Osteocyte (in vitro differentiated cells): ENCODE measurements at regions not wholly inside any gene's neighbourhood (a gene's known extent, or its start where the extent isn't known, plus 50 kb on each side); places are given as distances from the start of the nearest gene placed in this dataset.

Source experiments
- DNase-seq: peaks from one replicate; pipeline ENCODE4 v3.0.0; 2021; ENCODE audit warnings: mixed read lengths; ENCODE audit not compliant: unreplicated experiment; ENCODE audit errors: extremely low spot score
- H3K27ac Mint-ChIP-seq: one replicate; pipeline ENCODE4 v1.8.0; 2021; ENCODE audit warnings: mild to moderate bottlenecking, mixed read lengths; ENCODE audit not compliant: unreplicated experiment
- H3K27me3 Mint-ChIP-seq: one replicate; pipeline ENCODE4 v1.8.0; 2021; ENCODE audit warnings: mixed read lengths; ENCODE audit not compliant: unreplicated experiment
- H3K36me3 Mint-ChIP-seq: one replicate; pipeline ENCODE4 v1.8.0; 2021; ENCODE audit warnings: mixed read lengths; ENCODE audit not compliant: unreplicated experiment
- H3K4me1 Mint-ChIP-seq: one replicate; pipeline ENCODE4 v1.8.0; 2021; ENCODE audit warnings: mixed read lengths; ENCODE audit not compliant: unreplicated experiment
- H3K4me3 Mint-ChIP-seq: one replicate; pipeline ENCODE4 v1.8.0; 2021; ENCODE audit warnings: mild to moderate bottlenecking, moderate library complexity, mixed read lengths; ENCODE audit not compliant: unreplicated experiment
- H3K9me3 Mint-ChIP-seq: one replicate; pipeline ENCODE4 v1.8.0; 2021; ENCODE audit warnings: mixed read lengths; ENCODE audit not compliant: unreplicated experiment
- TF ChIP-seq, protein P1 (sequence below): fragments of 200-600 bp; sonication (generic); IDR thresholded peaks from 2 replicates; pipeline ENCODE4 v1.5.0; 2021; ENCODE audit warnings: antibody characterized with exemption, mild to moderate bottlenecking, moderate library complexity

DNA sequence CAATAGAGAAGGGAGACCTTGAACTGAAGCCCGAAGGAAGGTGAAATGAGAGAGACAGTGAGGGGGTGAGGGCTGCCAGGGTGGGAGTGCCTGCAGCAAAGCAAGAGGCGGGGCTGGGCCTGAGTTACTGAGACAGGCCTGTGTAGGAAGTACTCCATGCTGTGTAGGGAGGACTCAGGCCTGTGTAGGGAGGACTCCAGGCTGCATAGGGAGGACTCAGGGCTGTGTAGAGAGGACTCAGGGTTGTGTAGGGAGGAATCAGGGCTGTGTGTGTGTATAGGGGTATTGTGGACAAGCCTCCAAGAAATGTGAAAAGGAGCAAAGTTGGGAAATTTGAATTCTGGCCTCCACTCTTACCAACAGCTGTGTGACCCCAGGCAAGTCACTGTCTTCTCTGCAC is 133.8 kb upstream of the CACNA1E start:
- H3K36me3 Mint-ChIP-seq, result no peaks in the 10 kb centered on the region
- no peak overlapping the region for H3K4me3 Mint-ChIP-seq
- no peaks in the 10 kb centered on the region for H3K9me3 Mint-ChIP-seq
- no peaks in the 10 kb centered on the region for H3K4me1 Mint-ChIP-seq
- TF ChIP-seq, protein P1, sequence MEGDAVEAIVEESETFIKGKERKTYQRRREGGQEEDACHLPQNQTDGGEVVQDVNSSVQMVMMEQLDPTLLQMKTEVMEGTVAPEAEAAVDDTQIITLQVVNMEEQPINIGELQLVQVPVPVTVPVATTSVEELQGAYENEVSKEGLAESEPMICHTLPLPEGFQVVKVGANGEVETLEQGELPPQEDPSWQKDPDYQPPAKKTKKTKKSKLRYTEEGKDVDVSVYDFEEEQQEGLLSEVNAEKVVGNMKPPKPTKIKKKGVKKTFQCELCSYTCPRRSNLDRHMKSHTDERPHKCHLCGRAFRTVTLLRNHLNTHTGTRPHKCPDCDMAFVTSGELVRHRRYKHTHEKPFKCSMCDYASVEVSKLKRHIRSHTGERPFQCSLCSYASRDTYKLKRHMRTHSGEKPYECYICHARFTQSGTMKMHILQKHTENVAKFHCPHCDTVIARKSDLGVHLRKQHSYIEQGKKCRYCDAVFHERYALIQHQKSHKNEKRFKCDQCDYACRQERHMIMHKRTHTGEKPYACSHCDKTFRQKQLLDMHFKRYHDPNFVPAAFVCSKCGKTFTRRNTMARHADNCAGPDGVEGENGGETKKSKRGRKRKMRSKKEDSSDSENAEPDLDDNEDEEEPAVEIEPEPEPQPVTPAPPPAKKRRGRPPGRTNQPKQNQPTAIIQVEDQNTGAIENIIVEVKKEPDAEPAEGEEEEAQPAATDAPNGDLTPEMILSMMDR, result no peak
- no peak overlapping the region for H3K27ac Mint-ChIP-seq
- H3K27me3 Mint-ChIP-seq, result no peaks in the 10 kb centered on the region
- DNase-seq, result peak; percentile 67

DNA sequence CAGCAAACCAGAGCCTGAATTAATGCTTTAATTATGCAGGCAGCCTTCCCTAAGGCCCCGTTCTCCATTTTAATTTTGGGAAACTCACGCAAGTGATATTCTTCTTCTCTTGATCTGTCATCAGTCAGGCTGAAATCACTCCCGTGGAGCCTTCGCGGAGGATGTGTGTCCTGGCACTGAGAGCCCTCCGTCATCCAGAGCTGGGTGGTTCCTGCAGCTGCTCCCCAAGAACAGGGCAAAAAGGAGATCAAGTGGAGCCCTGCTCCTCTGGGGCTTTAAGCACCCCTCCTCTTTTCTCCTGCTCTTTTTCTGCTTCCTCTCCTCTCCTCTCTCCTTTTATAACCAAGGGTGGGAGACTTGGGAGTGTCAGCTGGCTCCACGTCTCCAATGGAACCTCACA is 133.2 kb upstream of the CACNA1E start:
- no peaks in the 10 kb centered on the region for H3K27me3 Mint-ChIP-seq
- H3K4me3 Mint-ChIP-seq, result no peak overlapping the region
- DNase-seq, result peak; percentile 66
- TF ChIP-seq, protein P1, result no peak
- H3K27ac Mint-ChIP-seq, result no peak overlapping the region
- H3K9me3 Mint-ChIP-seq, result no peaks in the 10 kb centered on the region
- H3K36me3 Mint-ChIP-seq, result no peaks in the 10 kb centered on the region
- H3K4me1 Mint-ChIP-seq, result no peaks in the 10 kb centered on the region

DNA sequence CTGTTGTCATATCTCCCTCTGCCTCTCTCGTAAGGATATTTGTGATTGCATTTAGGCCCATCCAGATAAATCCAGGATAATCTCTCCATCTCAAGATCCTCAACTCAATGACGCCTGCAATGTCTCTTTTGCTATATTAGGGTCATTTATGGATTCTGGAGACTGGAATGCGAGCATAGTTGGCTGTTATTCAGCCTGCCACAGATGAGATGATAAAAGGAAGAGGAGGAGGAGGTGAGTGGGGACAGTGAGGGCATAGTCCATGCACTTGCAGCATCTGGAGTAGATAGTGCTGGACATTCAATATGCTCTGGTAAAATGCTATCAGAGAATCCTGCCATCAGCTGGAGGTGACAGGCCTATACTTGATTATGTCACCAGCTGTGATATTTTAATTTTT is 131.6 kb upstream of the CACNA1E start:
- Mint-ChIP-seq H3K27me3 (no peaks in the 10 kb centered on the region), H3K27ac (no peak overlapping the region), H3K4me3 (no peak overlapping the region), H3K9me3 (no peaks in the 10 kb centered on the region), H3K4me1 (no peaks in the 10 kb centered on the region), H3K36me3 (no peaks in the 10 kb centered on the region)
- no peak for DNase-seq
- TF ChIP-seq, protein P1, result no peak

DNA sequence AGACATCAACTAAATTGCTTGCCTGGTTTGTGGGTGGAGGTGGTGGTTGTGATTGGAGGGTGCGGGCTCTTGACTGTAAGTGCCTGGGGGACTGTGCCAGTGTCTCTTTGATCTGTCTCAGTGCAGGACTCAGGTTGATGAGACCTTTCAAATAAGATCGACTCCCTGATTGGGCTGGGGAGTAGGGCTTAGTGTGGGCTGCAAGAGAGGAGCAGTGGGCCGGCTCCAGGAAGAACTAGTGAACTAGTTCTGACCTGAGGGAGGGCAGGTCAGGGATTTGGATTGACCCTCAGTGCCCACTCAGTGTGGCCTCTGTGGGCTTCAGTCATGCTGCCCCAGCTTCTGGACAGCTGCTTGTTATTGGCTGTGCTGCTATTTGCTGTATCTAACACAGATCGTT is 130.6 kb upstream of the CACNA1E start:
- Mint-ChIP-seq H3K4me3 (no peak overlapping the region), H3K27me3 (no peaks in the 10 kb centered on the region)
- TF ChIP-seq, protein P1, result no peak

DNA sequence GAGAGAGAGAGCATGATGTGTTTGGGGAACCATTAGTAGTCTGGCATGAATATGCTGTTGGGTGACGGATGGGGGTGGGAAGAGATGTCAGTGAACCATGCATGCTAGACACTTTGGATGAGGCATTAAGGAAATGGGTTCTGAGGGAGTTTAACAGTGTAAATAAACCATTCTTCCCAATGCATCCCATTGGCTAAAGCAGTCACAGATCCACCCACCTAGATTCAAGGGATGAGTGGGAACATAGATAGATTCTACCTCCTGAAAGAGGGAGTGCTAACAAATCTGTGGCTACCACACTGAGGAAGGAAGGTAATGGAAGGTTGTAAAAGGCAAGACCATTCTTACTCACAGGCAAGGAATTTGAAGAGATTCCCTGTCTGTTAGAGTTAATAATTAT is 129.8 kb upstream of the CACNA1E start:
- Mint-ChIP-seq H3K27ac (no peak overlapping the region), H3K36me3 (no peaks in the 10 kb centered on the region), H3K4me1 (no peaks in the 10 kb centered on the region), H3K27me3 (no peaks in the 10 kb centered on the region), H3K9me3 (no peaks in the 10 kb centered on the region), H3K4me3 (no peak overlapping the region)
- DNase-seq, result no peak
- TF ChIP-seq, protein P1, result no peak

More for the DNA sequence above, 130.6 kb upstream of the CACNA1E start:
- H3K27ac Mint-ChIP-seq, result no peak overlapping the region
- no peaks in the 10 kb centered on the region for H3K9me3 Mint-ChIP-seq
- H3K4me1 Mint-ChIP-seq, result no peaks in the 10 kb centered on the region
- H3K36me3 Mint-ChIP-seq, result no peaks in the 10 kb centered on the region
- DNase-seq, result peak; percentile 65
